Cardiac septum (tissue), 1 donor: ENCODE measurements at regions not wholly inside any gene's neighbourhood (a gene's known extent, or its start where the extent isn't known, plus 50 kb on each side); places are given as distances from the start of the nearest gene placed in this dataset.

ENCODE experiments used
- DNase-seq: peaks from one replicate; pipeline ENCODE4 v3.0.0-alpha.2; 2020; ENCODE audit warnings: low spot score
- intact Hi-C: fragments of 100-400 bp; cut with DNase I; formaldehyde crosslinking; loops from one replicate; pipeline ENCODE4 v1.14.0; 2022
- donor health status: DM: no; HTN: no; CAD: no.

DNA sequence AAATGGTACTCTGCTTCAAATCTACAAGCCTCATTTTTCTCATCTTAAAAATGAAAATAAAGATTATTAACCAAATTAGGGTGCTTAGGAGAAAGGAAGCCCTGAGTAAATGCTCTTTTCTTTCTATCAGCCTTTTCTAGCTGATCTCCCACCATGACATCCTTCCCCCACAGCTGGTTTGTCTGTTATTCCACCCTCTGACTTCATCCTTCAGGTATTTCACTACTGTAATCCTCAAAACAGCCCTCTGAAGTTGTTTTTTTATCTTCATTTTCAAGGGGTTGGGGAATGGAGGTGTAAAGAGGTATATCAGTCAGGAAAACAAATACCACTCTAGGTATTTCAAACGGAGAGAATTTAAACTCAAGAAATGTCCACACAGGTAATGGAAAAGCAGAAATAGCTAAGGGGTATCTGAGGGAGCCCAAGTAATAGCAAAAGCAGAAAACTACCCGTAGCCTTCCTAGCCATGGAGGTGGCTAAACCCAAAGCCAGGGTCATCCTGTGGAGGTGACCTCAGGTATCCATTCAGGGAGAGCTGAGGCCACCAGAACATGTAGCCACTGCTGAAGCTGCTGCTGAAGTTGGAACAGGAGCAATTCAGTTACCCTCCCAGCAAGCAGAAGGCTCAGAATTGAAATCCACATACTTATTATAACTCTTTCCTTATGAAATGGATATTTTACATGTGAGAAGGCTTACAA, 990.9 kb upstream of the ACVR2A start:
- intact Hi-C loops = no loop called here

DNA sequence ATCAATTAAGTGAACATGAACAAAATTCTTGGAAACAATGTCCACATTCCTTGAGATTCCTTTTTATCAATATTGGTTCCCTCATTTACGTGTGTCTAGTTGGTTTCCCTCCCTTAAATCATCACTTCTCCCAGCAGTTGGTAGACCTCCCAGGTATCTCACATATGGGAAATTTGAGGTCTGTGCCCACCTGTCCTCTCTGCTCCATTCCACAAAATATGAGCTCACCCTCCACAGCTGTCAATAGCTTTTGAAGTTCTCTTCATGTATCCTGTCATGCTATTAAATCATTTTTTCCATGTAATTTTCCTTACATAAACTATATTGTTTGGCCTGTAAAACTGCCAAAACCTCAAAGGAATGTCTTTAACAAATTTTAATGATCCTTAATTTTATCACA, 992.2 kb upstream of the ACVR2A start:
- intact Hi-C loops = no loop called here
- no peak for DNase-seq

More for the DNA sequence above, 990.9 kb upstream of the ACVR2A start:
- DNase-seq = no peak

DNA sequence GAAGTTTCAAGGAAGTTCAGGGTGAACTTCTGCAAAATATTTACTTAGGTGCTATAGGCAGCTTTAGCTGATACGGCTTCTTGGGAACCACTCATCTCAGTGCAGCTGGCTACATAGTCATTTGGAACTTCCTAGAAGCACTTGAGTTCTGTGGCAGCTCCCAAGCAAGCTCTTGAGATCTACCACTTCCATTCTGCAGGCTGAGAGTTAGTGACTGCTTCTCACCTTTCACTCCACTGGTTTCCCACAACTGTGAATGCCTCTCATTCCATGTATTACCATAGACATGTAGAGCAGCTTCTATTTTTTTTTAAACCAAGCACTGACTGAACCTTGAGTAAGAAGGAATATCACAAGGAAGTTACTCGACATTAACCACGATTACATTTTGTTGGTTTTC, 994.1 kb upstream of the ACVR2A start:
- intact Hi-C loops = no loop called here
- no peak for DNase-seq

DNA sequence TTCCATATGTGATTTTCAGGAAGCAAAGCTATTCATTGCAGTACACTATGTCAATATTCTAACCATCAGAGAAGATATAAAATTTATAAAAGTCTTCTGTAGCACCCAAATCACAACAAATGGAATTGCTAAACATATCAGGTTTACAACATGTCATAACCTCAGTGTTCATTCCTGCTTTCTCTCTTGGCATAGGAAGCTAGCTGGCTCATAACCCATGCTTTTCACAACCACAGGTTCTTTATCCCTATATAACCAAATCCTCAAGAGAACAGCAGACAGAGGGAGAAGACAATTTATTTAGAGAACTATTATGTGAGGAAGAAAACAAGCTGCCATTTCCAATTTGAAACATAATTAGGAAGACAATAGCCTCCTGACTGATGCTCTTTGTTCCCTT, 997.0 kb upstream of the ACVR2A start:
- DNase-seq = no peak
- intact Hi-C loops = no loop called here

DNA sequence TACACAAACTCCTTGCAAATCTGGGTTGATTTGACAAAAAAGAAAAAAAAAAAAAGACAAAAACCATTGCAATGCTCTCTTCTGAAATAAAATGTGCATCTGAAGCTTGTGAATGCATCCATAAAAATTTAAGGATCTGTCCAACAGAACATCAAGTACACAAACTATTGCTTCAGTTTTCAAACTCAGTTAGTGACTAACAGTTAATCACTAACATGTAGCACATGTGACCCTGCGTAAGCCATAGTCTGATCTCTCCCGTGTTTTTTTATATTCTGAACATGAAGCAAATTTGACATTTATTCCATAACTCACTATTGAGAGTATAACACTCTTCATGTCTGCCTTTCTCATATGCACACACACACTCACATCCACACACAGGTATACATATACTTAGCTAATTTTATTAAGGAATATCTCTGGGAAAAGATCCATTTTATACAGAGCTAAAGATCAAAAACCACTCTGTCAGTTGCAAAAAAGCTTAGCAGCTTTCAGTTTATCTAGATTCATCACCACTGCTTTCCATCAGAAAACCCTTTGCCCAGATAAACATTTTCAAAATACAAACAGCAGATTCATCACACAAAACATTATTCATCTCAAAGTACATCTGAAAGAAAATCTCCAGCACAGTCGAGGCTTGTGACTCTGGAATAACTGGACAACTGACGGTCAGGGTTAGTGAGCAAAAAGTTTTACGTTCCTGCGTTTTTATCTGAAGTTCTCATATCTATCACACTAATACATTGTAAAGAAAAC, 1000.4 kb upstream of the ACVR2A start:
- no peak for DNase-seq
- intact Hi-C loops = no loop called here

DNA sequence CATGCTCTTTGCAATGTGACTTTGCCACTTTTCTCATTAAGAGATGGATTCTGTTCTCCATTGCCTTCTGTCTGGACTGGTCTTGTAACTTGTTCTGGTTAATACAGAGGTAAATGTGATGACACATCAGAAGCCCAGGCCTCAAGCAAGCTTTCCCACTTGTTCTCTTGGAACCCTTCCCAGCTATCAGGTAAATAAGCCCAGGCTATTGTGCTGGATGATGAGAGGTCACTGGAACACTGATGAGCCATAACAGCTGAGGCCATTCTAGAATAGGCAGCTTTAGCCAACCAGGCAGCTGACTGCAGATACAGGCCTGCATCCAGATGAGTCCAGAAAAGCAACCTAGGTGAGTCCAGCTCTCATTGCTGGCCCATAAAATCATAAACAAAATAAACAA, 1007.0 kb upstream of the ACVR2A start:
- intact Hi-C loops = no loop called here
- no peak for DNase-seq

DNA sequence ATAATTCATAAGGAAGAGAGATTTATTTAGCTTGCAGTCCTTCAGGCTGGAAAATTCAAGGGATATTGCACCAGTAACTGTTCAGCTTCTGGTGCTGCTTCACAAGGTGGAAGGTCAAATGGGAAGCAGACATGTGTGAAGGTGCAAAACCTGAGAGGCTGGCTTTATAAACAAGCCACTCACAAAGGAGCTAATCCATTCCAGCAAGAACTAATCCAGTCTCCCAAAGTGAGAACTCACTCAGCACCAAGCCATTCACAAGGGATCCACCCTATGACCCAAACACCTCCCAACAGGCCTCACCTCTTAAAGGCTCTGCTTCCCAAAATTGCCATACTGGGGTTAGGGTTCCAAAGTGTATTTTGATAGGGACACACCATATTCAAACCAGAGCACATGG, 1018.4 kb upstream of the ACVR2A start:
- intact Hi-C loops = no loop called here
- no peak for DNase-seq

DNA sequence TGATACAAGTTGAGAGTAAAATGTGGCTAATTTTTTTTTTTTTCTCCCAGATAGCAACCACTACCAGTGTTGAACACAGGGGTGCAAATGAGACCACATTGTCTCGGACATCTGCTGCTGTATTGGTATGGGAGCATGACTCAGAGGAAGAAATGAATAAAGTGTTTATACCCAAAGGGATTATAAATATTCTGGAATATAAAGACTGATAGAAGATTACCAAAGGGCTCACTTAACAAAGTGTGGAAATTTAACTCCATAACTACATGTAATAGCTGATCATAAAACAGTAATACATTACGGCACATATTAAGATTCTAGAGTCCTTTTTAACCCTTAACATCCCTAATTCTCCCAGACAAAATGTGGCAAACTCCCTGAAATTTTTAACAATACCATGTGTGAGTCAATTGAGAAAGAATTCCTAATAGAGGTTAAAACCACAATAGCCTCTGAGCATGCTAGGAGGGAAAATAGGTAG, 1023.0 kb upstream of the ACVR2A start:
- intact Hi-C loops = no loop called here
- DNase-seq = no peak

DNA sequence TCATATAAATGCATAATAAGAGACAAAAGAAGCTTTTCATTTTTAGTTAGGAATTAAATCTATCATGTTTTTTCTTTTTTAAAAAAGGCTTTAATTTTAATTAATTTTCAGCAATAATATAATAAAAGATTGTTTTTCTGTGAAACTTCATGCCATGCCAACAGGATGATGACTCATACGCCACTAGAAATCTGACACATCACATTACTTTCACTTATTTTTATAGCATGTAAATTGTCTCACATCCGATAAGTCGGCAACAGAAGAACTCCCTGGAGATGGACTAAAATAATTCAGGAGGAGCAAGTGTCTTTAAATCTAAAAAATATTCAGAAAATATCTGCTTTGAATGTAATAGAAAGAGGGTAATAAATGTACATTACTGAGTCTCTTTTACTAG, 1024.2 kb upstream of the ACVR2A start:
- no peak for DNase-seq
- intact Hi-C loops = no loop called here

DNA sequence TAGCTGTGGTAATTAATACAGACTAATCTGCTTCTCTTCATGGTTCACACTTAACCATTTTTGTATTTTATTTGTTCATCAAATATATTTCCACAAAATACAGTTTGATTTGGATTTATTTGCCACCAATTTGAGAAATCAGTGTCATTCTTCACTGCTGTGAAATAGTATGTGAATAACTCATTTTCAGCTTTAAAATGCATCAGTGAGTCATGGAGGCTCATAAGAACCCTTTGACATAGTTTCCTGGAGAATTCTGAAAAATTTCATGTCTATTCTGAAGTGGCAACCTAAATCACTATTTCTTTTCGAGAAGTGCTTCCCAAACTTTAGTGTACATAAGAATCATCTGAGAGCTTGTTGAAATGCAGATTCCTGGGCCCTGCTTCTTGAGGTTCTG, 1026.7 kb upstream of the ACVR2A start:
- no peak for DNase-seq
- intact Hi-C loops = no loop called here

DNA sequence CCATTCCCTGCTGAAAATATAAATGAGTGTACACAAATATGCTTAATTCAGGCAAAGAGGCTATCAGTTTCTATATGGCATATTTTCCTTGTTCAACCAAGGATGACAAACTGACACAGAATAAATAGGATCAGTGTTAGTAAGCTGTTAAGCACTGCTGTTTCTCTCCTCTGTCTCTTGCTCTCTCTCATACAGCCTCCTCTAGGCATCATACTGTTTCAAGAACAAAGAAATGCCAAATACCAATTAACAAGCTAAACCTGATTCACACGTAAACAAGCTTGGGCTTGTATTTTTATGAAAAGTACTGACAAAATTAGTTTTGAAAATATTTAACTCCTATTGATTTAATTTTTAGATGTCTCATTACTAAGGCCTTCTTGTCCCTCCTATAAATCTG, 1027.2 kb upstream of the ACVR2A start:
- intact Hi-C loops = no loop called here

DNA sequence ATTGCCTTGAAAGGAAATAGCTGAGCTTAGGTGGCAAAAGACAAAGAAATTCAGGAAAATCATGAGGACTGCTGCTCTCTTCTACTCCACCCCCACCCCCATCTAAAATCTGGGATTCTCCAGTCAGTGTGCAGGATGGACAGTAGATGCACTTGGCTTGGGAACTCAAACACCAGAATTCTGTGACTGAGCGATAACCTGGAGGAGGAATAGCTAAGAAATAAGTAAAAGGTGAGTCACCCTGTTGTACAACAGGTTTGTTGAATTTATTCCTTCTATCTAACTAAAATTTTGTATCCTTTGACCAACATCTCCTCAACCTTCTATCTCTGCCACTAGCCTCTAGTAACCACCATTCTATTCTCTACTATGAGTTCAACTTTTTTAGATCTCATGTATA, 1029.9 kb upstream of the ACVR2A start:
- no peak for DNase-seq
- intact Hi-C loops = no loop called here

More for the DNA sequence above, 1027.2 kb upstream of the ACVR2A start:
- DNase-seq = no peak

DNA sequence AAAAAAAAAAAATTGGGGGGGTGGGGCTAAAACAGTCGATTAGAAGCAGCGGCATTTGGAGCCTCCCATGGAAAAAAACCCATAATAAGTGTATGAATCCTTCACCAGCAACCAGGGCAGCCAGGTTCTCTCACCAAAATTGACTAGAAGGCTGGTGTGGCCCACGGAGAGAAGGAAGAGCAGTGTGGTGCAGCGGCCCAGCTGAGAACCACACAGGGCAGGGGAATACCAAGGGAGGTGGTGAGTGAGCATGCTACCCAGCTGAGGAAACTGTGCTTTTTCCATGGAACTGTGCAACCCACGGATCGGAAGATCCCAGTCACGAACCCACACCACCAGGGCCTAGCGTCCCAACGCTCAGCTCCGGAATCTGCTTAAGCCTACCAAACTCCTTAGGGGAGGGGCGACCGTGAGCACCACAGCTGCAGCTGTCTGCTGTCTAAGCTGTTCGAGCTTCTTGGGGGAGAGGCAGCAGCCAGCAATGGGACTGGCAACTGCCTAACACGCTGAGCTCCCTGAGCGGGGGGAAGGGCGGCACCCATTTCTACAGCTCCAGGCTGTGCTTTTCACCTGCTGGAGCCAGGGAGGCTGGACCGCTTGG, 1037.2 kb upstream of the ACVR2A start:
- intact Hi-C loops = no loop called here
- DNase-seq = no peak

DNA sequence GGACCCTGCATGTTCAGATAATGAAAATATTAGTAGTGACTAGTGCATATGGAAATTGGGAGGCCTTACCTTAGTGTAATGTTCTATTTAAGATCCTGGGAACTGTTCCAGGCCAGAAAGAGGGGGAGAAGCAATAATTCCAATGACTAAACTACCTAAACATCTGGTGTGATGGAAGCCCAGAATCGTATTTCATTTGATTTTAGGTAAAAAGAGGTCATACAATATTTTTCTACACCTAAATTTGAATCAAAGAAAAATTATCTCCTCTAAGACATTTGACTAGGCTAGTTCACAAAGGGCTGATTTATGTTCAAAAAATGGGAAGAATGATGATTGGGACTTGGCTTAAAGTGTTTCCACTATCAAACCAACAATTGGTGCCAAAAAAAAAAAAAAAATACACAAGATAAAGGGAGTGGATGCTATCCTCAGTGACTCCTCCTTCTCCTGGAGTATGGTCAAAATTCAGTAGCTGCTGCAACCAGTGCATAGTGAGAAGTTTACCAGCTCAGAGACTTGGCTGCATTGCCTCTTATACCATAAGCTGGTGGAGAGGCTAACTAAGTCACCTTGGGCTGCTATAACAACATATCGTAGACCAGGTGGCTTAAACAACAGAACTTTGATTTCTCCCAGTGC, 1038.3 kb upstream of the ACVR2A start:
- DNase-seq = no peak
- intact Hi-C loops = no loop called here

DNA sequence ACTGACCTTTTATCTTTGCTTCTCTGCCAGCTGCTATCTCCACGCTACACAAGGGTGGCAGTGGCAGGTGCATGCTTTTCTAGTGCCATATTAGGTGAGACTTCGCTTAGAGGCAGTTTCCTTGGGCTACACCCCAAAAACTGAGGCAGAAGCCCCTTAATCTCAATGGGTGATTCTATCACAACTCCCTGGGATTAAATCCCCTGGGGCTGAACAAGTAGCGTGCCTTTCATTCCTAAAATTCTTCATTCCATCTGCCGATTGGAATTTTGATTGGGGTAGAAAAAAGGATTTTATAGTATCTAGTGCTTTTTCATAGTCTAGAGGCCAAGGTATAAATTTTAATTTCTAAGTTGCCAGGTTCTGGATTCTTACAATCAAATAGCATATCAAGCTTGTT, 1040.5 kb upstream of the ACVR2A start:
- no peak for DNase-seq
- intact Hi-C loops = no loop called here

DNA sequence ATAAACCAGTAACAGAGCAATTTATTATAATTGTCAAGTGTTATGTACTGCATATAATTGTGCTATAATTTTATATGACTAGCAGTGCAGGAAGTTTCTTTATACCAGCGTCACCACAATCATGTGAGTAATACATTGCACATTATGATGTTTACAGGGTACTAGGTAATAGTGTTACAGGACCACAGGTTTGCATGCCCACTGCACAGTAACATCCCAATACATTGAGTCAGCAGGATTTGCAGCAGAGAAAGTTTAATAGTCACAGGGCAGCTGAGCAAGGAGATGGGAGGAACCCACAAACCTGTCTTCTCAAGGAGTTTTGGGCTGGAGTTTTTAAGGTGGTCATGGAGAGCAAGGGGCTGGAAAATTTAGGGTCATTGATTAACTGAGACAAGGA, 1042.9 kb upstream of the ACVR2A start:
- intact Hi-C loops = no loop called here
- no peak for DNase-seq

DNA sequence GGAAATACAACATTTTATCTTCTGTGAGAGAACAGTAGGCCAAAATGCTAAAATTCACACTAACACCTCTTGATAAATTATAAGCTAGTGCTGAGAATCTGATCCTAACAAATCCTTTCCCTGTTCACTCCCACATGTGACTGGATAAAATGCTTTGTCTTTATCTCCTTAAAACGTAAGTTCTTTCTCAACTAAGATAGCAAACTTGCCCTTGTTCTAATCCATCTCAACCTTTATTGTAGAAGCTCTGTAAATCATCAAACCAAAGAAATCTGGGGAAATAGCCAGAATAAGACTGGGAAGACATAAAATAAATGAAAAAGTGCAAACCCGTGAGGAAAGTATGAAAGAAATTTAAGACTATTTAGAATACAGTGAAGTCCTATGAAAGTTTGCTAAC, 1058.4 kb upstream of the ACVR2A start:
- no peak for DNase-seq
- intact Hi-C loops = no loop called here

DNA sequence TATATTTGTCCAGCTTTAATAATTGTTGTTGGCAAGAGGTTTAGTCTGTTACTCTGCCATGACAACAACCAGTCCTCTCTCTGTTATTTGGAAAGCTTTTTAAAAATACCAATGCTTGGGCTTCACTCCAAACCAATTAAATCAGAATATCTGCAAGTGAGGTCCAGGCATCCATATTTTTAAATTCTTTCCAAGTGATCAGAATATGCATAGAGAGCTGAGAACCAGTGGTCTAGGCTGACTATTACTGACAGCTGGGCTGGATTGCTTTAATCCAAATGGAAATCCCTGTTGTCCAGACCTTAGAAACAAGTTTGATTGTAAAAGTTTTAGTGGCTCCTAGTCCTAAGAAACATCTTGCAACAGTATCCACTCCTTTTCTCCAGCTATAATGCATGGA, 1059.7 kb upstream of the ACVR2A start:
- no peak for DNase-seq
- intact Hi-C loops = no loop called here

DNA sequence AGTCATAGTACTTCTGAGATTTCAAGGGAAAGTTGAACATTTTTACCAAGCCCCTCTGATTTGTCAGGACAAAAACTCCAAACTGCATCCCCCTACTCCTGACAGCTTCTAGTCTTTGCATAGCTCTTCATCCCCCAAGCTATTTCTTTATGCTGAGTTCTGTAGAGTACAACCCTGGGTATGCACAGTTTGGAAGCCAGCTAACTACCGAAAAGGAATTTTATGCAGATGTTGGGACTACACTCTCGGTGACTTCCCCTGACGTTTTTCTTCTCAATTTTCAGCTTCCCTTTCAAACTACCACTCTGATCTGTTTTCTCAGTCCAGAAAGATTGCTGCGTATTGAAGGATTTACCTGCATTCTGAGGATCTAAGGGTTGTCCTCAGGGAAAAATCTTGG, 1060.2 kb upstream of the ACVR2A start:
- intact Hi-C loops = no loop called here
- no peak for DNase-seq

DNA sequence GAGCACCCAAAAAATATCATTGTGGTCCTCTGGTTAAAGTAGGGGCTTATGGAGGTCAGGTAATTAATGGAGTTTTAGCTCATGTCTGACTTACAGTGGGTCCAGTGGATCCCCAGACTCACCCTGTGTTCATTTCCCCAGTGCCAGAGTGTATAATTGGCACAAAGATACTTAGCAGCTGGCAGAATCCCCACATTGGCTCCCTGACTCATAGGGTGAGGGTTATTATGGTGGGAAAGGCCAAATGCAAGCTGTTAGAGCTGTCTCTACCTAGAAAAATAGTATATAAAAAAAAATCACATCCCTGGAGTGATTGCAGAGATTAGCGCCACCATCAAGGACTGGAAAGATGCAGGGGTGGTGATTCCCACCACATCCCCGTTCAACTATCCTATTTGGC, 1067.6 kb upstream of the ACVR2A start:
- intact Hi-C loops = no loop called here
- no peak for DNase-seq

DNA sequence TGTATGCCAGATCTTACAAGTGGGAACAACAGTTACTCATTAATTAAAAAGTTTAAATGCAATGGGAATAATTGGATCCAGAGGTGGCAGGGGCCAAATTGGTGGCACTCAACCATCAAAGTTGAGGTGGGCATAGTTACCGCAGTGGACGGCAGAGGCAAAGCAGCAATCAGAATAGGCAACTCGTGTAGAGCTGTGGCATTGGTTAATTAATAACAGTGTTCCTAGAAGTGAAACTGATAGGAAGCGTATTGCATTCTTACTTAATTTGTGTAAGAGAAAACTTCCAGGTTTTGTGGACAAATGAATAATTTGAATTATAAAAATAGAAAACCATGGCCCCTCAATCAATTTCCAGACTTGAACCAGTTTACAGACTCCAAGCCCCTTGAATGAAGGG, 1068.2 kb upstream of the ACVR2A start:
- intact Hi-C loops = no loop called here

More for the DNA sequence above, 1068.2 kb upstream of the ACVR2A start:
- DNase-seq = no peak
